Kidney epithelial cell (primary cell): ENCODE measurements at regions not wholly inside any gene's neighbourhood (a gene's known extent, or its start where the extent isn't known, plus 50 kb on each side); places are given as distances from the start of the nearest gene placed in this dataset.
"Not testable (repeated sequence)": the region's sequence is repeated elsewhere in the genome, so short reads cannot be mapped to it uniquely, and the experiment has no call there.

ENCODE experiments used
- DNase-seq: peaks from one replicate; pipeline ENCODE4 v3.0.0-alpha.2; 2010; ENCODE audit warnings: low read depth
- H3K27me3 ChIP-seq: 2 replicates; pipeline ENCODE4 v1.6.0; 2011; ENCODE audit warnings: low read length; ENCODE audit not compliant: control insufficient read depth, insufficient read depth
- H3K36me3 ChIP-seq: 2 replicates; pipeline ENCODE4 v1.5.1; 2011; ENCODE audit warnings: low read length; ENCODE audit not compliant: control insufficient read depth, insufficient read depth
- H3K4me3 ChIP-seq: 2 replicates; pipeline ENCODE4 v1.5.1; 2011; ENCODE audit warnings: low read depth, mild to moderate bottlenecking, control low read depth, low read length
- TF ChIP-seq, protein P1 (sequence below): IDR thresholded peaks from 2 replicates; pipeline ENCODE4 v1.5.1; 2011; ENCODE audit warnings: mild to moderate bottlenecking, moderate library complexity, low read length, control low read depth, inconsistent platforms; ENCODE audit not compliant: insufficient read depth, poor library complexity, severe bottlenecking

DNA sequence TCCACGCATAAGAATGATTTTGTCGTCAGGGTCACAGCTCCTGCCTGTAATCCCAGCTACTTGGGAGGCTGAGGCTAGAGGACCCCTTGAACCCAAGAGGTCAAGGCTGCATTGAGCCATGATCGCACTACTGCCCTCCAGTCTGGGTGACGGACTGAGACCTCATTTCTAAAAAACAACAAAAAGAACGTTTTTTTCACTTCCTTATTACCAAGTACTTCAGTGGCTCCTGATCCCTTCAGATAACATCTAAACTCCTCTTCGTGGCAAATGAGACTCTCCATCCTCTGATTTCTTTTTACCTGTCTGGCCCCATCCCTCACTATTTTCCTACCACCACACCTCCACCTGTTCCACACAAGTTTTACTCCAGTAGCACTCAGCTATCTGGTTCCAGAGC is 105.4 kb upstream of the TLK1 start:
- H3K36me3 ChIP-seq: no peaks in the 10 kb centered on the region
- no peak overlapping the region for H3K4me3 ChIP-seq
- no peaks in the 10 kb centered on the region for H3K27me3 ChIP-seq
- DNase-seq: no peak
- TF ChIP-seq, protein P1, sequence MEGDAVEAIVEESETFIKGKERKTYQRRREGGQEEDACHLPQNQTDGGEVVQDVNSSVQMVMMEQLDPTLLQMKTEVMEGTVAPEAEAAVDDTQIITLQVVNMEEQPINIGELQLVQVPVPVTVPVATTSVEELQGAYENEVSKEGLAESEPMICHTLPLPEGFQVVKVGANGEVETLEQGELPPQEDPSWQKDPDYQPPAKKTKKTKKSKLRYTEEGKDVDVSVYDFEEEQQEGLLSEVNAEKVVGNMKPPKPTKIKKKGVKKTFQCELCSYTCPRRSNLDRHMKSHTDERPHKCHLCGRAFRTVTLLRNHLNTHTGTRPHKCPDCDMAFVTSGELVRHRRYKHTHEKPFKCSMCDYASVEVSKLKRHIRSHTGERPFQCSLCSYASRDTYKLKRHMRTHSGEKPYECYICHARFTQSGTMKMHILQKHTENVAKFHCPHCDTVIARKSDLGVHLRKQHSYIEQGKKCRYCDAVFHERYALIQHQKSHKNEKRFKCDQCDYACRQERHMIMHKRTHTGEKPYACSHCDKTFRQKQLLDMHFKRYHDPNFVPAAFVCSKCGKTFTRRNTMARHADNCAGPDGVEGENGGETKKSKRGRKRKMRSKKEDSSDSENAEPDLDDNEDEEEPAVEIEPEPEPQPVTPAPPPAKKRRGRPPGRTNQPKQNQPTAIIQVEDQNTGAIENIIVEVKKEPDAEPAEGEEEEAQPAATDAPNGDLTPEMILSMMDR: no peak

DNA sequence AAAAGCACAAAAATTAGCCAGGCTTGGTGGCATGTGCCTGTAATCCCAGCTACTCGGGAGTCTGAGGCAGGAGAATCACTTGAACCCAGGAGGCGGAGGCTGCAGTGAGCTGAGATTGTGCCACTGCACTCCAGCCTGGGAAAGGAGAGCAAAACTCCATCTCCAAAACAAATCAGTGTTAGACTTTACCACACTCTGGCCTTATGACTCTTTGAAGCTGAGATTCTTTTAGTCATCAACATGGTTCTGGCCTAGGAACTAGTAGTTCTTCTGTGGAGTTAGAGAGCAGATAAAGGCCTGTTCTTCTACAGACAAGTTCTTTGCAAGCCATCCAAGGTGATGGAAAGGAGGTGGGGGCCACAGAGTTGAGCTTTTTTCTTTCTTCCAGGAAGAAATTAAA is 100.8 kb upstream of the TLK1 start:
- DNase-seq, H3K27me3 ChIP-seq, H3K4me3 ChIP-seq, H3K36me3 ChIP-seq: not testable (repeated sequence)

DNA sequence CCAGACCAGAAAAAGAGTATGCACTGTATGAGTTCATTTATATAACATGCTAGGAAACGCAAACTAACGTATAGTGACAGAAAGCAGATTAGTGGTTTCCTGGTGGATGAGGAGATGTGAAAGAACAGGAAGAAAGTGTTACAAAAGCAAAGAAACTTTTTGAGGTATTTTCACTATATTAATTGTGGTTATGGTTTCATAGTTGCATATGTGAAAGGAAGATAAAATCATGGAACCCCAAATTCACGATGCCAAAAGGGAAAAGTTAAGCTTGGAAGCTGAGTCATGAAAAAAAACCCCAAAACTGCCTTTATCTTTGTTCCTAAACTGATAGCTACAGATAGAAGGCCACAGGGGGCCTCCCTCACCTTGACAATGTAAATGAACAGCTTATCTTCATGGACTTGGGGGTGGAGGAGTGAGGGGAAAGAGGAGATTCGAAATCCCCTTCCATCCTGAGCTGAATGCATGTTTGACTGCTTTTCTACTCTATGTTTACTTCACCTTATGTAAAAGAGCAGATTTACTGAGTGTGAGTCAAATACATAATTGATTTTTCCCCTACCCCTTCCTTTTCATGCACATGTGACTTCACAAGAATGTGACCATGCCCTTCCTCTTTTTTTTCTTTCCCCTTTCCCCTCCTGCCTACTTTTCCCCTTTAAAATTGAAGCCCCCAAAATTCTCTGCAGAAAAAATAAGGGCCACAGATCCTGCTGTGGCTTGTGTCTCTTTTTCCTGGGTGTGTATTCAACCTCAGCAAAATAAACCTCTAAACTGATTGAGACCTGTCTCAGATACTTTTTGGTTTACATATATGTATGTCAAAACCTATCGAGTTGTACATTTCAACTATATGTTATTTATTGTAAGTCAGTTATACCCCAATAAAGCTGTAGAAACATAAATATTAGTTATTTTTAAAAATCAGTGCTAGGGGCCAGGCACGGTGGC is 100.1 kb upstream of the TLK1 start:
- TF ChIP-seq, protein P1: no peak
- Histone ChIP-seq H3K36me3 (no peaks in the 10 kb centered on the region), H3K27me3 (no peaks in the 10 kb centered on the region), H3K4me3 (no peak overlapping the region)
- DNase-seq: no peak

DNA sequence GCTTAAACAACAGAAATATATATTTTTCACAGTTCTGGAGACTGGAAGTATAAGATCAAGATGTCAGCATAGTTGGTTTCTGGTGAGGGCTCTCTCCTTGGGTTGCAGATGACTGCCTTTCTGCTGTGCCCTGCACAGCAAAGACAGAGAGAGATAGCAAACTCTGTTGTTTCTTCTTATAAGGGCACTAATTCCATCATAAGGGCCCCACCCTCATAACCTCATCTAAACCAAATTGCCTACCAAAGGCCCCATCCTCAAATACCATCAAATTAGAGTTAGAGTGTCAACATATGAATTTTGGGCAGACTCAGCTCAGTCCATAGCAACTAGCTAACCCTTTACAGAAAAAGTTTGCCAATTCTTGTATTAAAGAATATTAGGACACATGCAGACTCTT is 94.0 kb upstream of the TLK1 start:
- no peak for DNase-seq
- TF ChIP-seq, protein P1: no peak
- Histone ChIP-seq H3K27me3 (no peaks in the 10 kb centered on the region), H3K4me3 (no peak overlapping the region), H3K36me3 (no peaks in the 10 kb centered on the region)

DNA sequence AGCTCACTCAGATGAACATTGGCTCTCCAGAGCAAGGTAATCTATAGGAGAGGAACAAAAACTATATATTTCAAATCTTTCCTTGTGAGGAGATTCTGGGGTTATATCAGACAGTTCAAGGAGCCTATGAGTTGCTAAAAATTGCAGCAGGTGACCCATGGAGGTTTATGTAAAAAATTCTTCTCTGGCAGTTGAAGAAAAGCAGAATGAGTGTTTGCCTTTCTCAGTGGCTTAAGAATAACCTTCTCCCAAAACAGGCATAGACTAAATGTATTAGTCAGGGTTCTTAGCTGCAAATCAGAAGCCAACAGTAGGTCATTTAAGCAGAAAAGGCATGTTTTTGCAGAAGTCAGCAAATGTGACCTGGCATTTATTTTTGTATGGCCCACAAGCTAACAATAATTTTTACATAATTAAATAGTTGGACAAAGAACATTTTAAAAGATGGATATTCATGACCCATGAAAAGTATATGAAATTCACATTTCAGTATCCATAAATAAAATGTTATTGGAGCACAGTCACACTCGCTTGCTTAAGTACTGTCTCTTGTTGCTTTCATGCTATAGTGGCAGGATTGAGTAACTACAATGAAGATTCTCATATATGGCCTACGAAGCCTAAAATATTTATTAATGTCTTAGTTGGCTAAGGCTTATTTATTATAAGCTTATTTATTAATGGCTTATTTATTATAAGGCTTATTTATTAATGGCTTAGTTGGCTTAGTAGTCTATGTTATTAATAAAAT is 93.4 kb upstream of the TLK1 start:
- Histone ChIP-seq H3K27me3 (no peaks in the 10 kb centered on the region), H3K4me3 (no peak overlapping the region), H3K36me3 (no peaks in the 10 kb centered on the region)
- no peak for DNase-seq
- TF ChIP-seq, protein P1: no peak

DNA sequence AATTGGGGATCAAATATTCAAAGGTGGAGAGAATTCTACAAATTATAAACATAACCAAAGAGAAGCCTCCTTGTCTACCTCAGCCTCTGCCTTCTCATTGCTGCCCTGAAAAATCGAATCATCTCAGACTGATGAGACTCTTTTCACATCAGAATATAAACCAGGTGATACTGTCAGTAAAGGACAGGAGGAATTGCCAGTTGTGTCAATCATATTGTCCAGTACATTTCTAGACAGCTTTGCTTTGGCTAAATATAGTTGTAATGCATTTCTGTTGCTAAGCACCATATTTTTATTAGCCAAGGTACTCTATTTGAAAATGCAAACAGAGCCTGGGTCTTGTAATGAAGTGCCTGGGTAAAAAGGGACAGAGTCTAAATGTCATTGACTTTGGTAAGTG is 92.6 kb upstream of the TLK1 start:
- H3K27me3 ChIP-seq: no peaks in the 10 kb centered on the region
- H3K36me3 ChIP-seq: no peaks in the 10 kb centered on the region
- TF ChIP-seq, protein P1: no peak
- H3K4me3 ChIP-seq: no peak overlapping the region
- DNase-seq: no peak
